A549 (cell line): ENCODE measurements at regions not wholly inside any gene's neighbourhood (a gene's known extent, or its start where the extent isn't known, plus 50 kb on each side); places are given as distances from the start of the nearest gene placed in this dataset.

Experiments used
- ATAC-seq, 2 experiments: fragments of 200-7000 bp in 1 of 2; fragments of >200 bp in 1 of 2; cut with Nextera tagmentation in 1 of 2; cut with Tn5 transposase in 1 of 2; 3 replicates each; pipeline versions ENCODE4 v1.8.0 to v1.9.1; 2018 to 2020; ENCODE audit warnings: mild to moderate bottlenecking in 1 of 2, moderate library complexity in 1 of 2
- CTCF ChIA-PET: fragments of 300-600 bp; sonication (Branson Sonifier 250); formaldehyde crosslinking; extraction: SDS; loops from one replicate; lab custom pipeline; 2021; ENCODE audit warnings: antibody characterized with exemption, inconsistent platforms; lab: Yijun Ruan, JAX
- POLR2A ChIA-PET: fragments of 350-600 bp; formaldehyde crosslinking; extraction: SDS; loops from one replicate; lab custom pipeline; 2021; ENCODE audit warnings: antibody characterized with exemption, inconsistent platforms; lab: Yijun Ruan, JAX
- DNase-seq, 2 experiments: peaks; one replicate each; pipeline versions ENCODE4 v3.0.0 to v3.0.0-alpha.2; 2011 to 2016; ENCODE audit warnings: low read depth in 1 of 2, low spot score in 1 of 2
- FAIRE-seq: peaks from 2 replicates; lab custom pipeline; 2011; peaks lifted over from hg19 to GRCh38; lab: Jason Lieb, UNC
- H3K27ac ChIP-seq, 2 experiments: fragments of >200 bp; sonication (Bioruptor Twin); formaldehyde crosslinking; 3 replicates each; pipeline ENCODE4 v1.5.1; 2016 to 2017
- H3K4me1 ChIP-seq: fragments of >200 bp; sonication (Bioruptor Twin); formaldehyde crosslinking; 3 replicates; pipeline ENCODE4 v1.6.1; 2016
- H3K4me2 ChIP-seq: fragments of >200 bp; sonication (Bioruptor Twin); formaldehyde crosslinking; 3 replicates; pipeline ENCODE4 v1.6.1; 2016
- H3K4me3 ChIP-seq: fragments of >200 bp; sonication (Bioruptor Twin); formaldehyde crosslinking; 3 replicates; pipeline ENCODE4 v1.5.1; 2016
- H3K9me3 ChIP-seq: fragments of >200 bp; sonication (Bioruptor Twin); formaldehyde crosslinking; 3 replicates; pipeline ENCODE4 v1.6.1; 2016
- BHLHE40 ChIP-seq: IDR thresholded peaks from 2 replicates; pipeline ENCODE4 v1.6.1; 2012; ENCODE audit warnings: low read depth, low read length, inconsistent platforms
- CBX2 ChIP-seq: fragments of 200-600 bp; sonication (generic); IDR thresholded peaks from 2 replicates; pipeline ENCODE4 v1.6.1; 2016; ENCODE audit warnings: low read depth, mild to moderate bottlenecking, borderline replicate concordance
- CBX8 ChIP-seq: fragments of 200-600 bp; sonication (generic); IDR thresholded peaks from 2 replicates; pipeline ENCODE4 v1.6.1; 2016
- CEBPB ChIP-seq, 2 experiments: fragments of >200 bp in 1 of 2; sonication (Bioruptor Twin) in 1 of 2; formaldehyde crosslinking in 1 of 2; IDR thresholded peaks; 2 replicates each; pipeline ENCODE4 v1.6.1; 2012 to 2016
- FOSB ChIP-seq: fragments of 250-450 bp; sonication (Bioruptor Pico); IDR thresholded peaks from 2 replicates; pipeline ENCODE4 v1.5.0; 2020; ENCODE audit warnings: mild to moderate bottlenecking, moderate library complexity
- FOSL2 ChIP-seq, 2 experiments: fragments of 450-650 bp in 1 of 2; fragments of >200 bp in 1 of 2; sonication (Bioruptor Twin) in 1 of 2; formaldehyde crosslinking; IDR thresholded peaks; 2 replicates each; pipeline versions ENCODE4 v1.5.0 to v1.6.1; 2016 to 2020; ENCODE audit warnings: mild to moderate bottlenecking in 1 of 2, moderate library complexity in 1 of 2
- GATA3 ChIP-seq: IDR thresholded peaks from 2 replicates; pipeline ENCODE4 v1.6.1; 2012; ENCODE audit warnings: borderline replicate concordance
- HDAC2 ChIP-seq: fragments of 200-600 bp; sonication (generic); IDR thresholded peaks from 2 replicates; pipeline ENCODE4 v1.6.1; 2016
- JUN ChIP-seq, 2 experiments: fragments of >200 bp; sonication (Bioruptor Twin); formaldehyde crosslinking; IDR thresholded peaks; 2 replicates in 1 of 2; 3 replicates in 1 of 2; pipeline ENCODE4 v1.6.1; 2016 to 2017
- JUNB ChIP-seq: fragments of >200 bp; sonication (Bioruptor Twin); formaldehyde crosslinking; IDR thresholded peaks from 2 replicates; pipeline ENCODE4 v1.6.1; 2016
- MAFK ChIP-seq: fragments of 450-650 bp; IDR thresholded peaks from 2 replicates; pipeline ENCODE4 v1.6.1; 2014; ENCODE audit not compliant: partially characterized antibody
- MYC ChIP-seq: IDR thresholded peaks from 2 replicates; pipeline ENCODE4 v1.6.1; 2012; ENCODE audit warnings: mild to moderate bottlenecking, inconsistent platforms, low read length, improper control_type of control experiment, borderline replicate concordance
- NR3C1 ChIP-seq: fragments of >200 bp; sonication (Bioruptor Twin); formaldehyde crosslinking; IDR thresholded peaks from 3 replicates; pipeline ENCODE4 v1.6.1; 2017
- RAD21 ChIP-seq, 2 experiments: fragments of >200 bp in 1 of 2; sonication (Bioruptor Twin) in 1 of 2; formaldehyde crosslinking in 1 of 2; IDR thresholded peaks in 1 of 2; conservative IDR thresholded peaks in 1 of 2; 2 replicates in 1 of 2; 3 replicates in 1 of 2; pipeline ENCODE4 v1.6.1; 2012 to 2018; ENCODE audit warnings: inconsistent platforms in 1 of 2
- RARB ChIP-seq: fragments of 250-450 bp; sonication (Bioruptor Pico); IDR thresholded peaks from 2 replicates; pipeline ENCODE4 v1.8.0; 2021; ENCODE audit warnings: mild to moderate bottlenecking, moderate library complexity
- RFX5 ChIP-seq: fragments of 450-650 bp; IDR thresholded peaks from 2 replicates; pipeline ENCODE4 v1.7.1; 2014; ENCODE audit warnings: antibody characterized with exemption, mild to moderate bottlenecking, moderate library complexity
- RNF2 ChIP-seq: fragments of 200-600 bp; sonication (generic); IDR thresholded peaks from 2 replicates; pipeline ENCODE4 v1.6.1; 2016; ENCODE audit warnings: low read depth, mild to moderate bottlenecking, antibody characterized with exemption, moderate library complexity, borderline replicate concordance
- TFCP2L1 ChIP-seq: fragments of 250-450 bp; sonication (Bioruptor Pico); IDR thresholded peaks from 2 replicates; pipeline ENCODE4 v1.5.0; 2021; ENCODE audit warnings: mild to moderate bottlenecking
- ZFP36 ChIP-seq: fragments of 450-650 bp; IDR thresholded peaks from 2 replicates; pipeline ENCODE4 v1.6.1; 2014; ENCODE audit warnings: borderline replicate concordance; ENCODE audit not compliant: partially characterized antibody
- ZNF302 ChIP-seq: fragments of 250-450 bp; sonication (Bioruptor Pico); IDR thresholded peaks from 2 replicates; pipeline ENCODE4 v1.9.0; 2021; ENCODE audit warnings: inconsistent platforms, mild to moderate bottlenecking, moderate library complexity
- WGBS: methylation state at CpG from one replicate; pipeline ENCODE4 v1.1.6; 2017; ENCODE audit errors: missing lambda C conversion rate; 5-methylcytosine and 5-hydroxymethylcytosine counted together
- TF ChIP-seq, protein P1 (sequence below): IDR thresholded peaks from 2 replicates; pipeline ENCODE4 v1.6.1; 2012
- TF ChIP-seq, protein P2 (sequence below): fragments of 250-450 bp; sonication (Bioruptor Pico); IDR thresholded peaks from 2 replicates; pipeline ENCODE4 v1.5.0; 2020; ENCODE audit warnings: low read depth, mild to moderate bottlenecking, moderate library complexity
- TF ChIP-seq, protein P3 (sequence below): IDR thresholded peaks from 2 replicates; pipeline ENCODE4 v1.6.1; 2012; ENCODE audit warnings: low read depth, borderline replicate concordance
- TF ChIP-seq, protein P4 (sequence below): fragments of 450-650 bp; IDR thresholded peaks from 2 replicates; pipeline ENCODE4 v1.6.1; 2014; ENCODE audit warnings: antibody characterized with exemption
- TF ChIP-seq, protein P5 (sequence below): fragments of >200 bp; sonication (Bioruptor Twin); formaldehyde crosslinking; IDR thresholded peaks from 2 replicates; pipeline ENCODE4 v1.6.1; 2016
- TF ChIP-seq, protein P6 (sequence below): fragments of 150-350 bp; IDR thresholded peaks from 2 replicates; pipeline ENCODE4 v1.6.1; 2014; ENCODE audit warnings: low read depth, mild to moderate bottlenecking, low read length

DNA sequence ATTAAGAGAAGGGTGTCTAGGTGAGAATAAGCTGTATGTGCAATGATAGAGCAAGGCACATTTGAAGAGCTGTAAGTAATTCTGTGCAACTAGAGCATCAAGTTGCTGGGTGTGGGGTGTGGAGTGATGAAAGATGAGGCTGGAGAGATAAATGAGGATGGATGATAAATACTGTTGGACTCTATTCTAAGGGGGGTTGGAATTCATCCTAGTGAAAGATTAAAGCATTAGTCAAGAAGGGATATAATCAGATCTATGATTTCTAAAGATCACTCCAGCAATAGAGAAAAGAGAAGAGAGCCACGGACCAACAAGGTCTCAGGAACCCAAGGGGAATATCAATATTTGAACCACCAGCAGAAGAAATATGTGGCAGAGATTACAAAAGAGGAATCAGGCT is 415.0 kb upstream of the RPS6KA3 start:
- FAIRE-seq (no peak), ATAC-seq (peak in 1 of 2 experiments; percentile 34; a peak in 1 of 6 replicates), DNase-seq (no peak)
- H3K4me3 ChIP-seq: no peak overlapping the region
- H3K27ac ChIP-seq: no peak overlapping the region; a peak in 1 of 6 replicates
- no peaks in the 10 kb centered on the region for H3K9me3 ChIP-seq
- CTCF ChIA-PET: no interaction called here
- TF ChIP-seq CBX2: no peak
- no peak for TF ChIP-seq RARB (CRISPR knock-in tag)
- TF ChIP-seq, protein P1, sequence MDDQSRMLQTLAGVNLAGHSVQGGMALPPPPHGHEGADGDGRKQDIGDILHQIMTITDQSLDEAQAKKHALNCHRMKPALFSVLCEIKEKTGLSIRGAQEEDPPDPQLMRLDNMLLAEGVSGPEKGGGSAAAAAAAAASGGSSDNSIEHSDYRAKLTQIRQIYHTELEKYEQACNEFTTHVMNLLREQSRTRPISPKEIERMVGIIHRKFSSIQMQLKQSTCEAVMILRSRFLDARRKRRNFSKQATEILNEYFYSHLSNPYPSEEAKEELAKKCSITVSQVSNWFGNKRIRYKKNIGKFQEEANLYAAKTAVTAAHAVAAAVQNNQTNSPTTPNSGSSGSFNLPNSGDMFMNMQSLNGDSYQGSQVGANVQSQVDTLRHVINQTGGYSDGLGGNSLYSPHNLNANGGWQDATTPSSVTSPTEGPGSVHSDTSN: no peak
- no peak for TF ChIP-seq TFCP2L1 (CRISPR knock-in tag)
- TF ChIP-seq, protein P2, sequence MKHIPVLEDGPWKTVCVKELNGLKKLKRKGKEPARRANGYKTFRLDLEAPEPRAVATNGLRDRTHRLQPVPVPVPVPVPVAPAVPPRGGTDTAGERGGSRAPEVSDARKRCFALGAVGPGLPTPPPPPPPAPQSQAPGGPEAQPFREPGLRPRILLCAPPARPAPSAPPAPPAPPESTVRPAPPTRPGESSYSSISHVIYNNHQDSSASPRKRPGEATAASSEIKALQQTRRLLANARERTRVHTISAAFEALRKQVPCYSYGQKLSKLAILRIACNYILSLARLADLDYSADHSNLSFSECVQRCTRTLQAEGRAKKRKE (CRISPR knock-in tag): no peak
- TF ChIP-seq, protein P3, sequence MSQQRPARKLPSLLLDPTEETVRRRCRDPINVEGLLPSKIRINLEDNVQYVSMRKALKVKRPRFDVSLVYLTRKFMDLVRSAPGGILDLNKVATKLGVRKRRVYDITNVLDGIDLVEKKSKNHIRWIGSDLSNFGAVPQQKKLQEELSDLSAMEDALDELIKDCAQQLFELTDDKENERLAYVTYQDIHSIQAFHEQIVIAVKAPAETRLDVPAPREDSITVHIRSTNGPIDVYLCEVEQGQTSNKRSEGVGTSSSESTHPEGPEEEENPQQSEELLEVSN: no peak
- no peak for TF ChIP-seq JUN (IDR thresholded peaks at IDR 0.05)
- TF ChIP-seq RAD21 (conservative IDR thresholded peaks at IDR 0.05 in 1 of 2, IDR thresholded peaks at IDR 0.05 in 1 of 2): no peak
- TF ChIP-seq BHLHE40: no peak
- TF ChIP-seq HDAC2: no peak
- no peak for TF ChIP-seq CBX8
- no peak for TF ChIP-seq ZNF302 (CRISPR knock-in tag)
- TF ChIP-seq JUNB: no peak
- TF ChIP-seq ZFP36: no peak
- TF ChIP-seq, protein P4, sequence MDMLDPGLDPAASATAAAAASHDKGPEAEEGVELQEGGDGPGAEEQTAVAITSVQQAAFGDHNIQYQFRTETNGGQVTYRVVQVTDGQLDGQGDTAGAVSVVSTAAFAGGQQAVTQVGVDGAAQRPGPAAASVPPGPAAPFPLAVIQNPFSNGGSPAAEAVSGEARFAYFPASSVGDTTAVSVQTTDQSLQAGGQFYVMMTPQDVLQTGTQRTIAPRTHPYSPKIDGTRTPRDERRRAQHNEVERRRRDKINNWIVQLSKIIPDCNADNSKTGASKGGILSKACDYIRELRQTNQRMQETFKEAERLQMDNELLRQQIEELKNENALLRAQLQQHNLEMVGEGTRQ: no peak
- TF ChIP-seq RFX5: no peak
- TF ChIP-seq, protein P5, sequence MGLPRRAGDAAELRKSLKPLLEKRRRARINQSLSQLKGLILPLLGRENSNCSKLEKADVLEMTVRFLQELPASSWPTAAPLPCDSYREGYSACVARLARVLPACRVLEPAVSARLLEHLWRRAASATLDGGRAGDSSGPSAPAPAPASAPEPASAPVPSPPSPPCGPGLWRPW: no peak
- no peak for TF ChIP-seq FOSB (CRISPR knock-in tag)
- POLR2A ChIA-PET: no interaction called here
- no peak overlapping the region for H3K4me2 ChIP-seq
- WGBS: 6% methylated on average over 1 of the region's 1 CpG
- H3K4me1 ChIP-seq: peaks cover 3% of the 10 kb centered on the region; the same call in 1 of the 3 replicates

DNA sequence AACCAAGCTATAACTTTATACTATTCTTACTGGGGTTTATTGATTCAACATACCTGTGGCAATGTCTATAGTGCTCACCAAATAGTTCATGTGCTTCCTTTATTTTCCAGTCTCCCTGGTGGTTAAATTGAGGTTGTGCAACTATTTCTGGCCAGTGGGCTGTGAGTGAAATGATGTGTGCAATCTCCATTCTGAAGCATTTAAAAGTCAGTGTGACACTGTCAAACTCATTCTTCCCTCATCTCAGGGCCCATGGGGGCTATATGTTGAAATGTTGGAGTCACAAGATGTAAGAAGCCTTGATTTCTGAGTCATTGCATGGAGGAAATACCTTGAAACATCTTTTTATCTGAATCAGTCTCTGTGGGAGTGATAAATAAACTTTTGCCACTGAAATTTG is 414.3 kb upstream of the RPS6KA3 start:
- H3K4me2 ChIP-seq: no peak overlapping the region
- peak in 1 of 2 experiments; percentile 6 for DNase-seq

More for the DNA sequence above, 414.3 kb upstream of the RPS6KA3 start:
- TF ChIP-seq NR3C1: no peak
- TF ChIP-seq MYC: no peak
- no peak for TF ChIP-seq GATA3
- no peak for TF ChIP-seq MAFK
- TF ChIP-seq, protein P6, sequence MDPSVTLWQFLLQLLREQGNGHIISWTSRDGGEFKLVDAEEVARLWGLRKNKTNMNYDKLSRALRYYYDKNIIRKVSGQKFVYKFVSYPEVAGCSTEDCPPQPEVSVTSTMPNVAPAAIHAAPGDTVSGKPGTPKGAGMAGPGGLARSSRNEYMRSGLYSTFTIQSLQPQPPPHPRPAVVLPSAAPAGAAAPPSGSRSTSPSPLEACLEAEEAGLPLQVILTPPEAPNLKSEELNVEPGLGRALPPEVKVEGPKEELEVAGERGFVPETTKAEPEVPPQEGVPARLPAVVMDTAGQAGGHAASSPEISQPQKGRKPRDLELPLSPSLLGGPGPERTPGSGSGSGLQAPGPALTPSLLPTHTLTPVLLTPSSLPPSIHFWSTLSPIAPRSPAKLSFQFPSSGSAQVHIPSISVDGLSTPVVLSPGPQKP: no peak
- TF ChIP-seq BHLHE40: no peak
- peak; percentile 53; the same call in 1 of the 2 replicates for TF ChIP-seq JUNB
- no peak for TF ChIP-seq FOSB (CRISPR knock-in tag)
- TF ChIP-seq RNF2: no peak
- no peak for TF ChIP-seq FOSL2 (IDR thresholded peaks at IDR 0.05)
- TF ChIP-seq FOSL2 (CRISPR knock-in tag; IDR thresholded peaks at IDR 0.05): no peak
- TF ChIP-seq CEBPB (IDR thresholded peaks at IDR 0.05): peak; percentile 14 to 52; a peak in 3 of 4 replicates
- no peak overlapping the region for H3K4me3 ChIP-seq
- H3K9me3 ChIP-seq: no peaks in the 10 kb centered on the region
- CTCF ChIA-PET: no interaction called here
- POLR2A ChIA-PET: interaction anchor here (0.6 kb wide), 1 partner anchor 114 kb away, joined by 3 read pairs; no protein-coding TSS in a partner anchor
- peaks cover 3% of the 10 kb centered on the region; the same call in 1 of the 3 replicates for H3K4me1 ChIP-seq
- H3K27ac ChIP-seq: no peak overlapping the region; a peak in 1 of 6 replicates
- peak; percentile 96 for FAIRE-seq
- ATAC-seq: peak in 1 of 2 experiments; percentile 50; a peak in 1 of 6 replicates
